ENCODE measurements at regions not wholly inside any gene's neighbourhood (a gene's known extent, or its start where the extent isn't known, plus 50 kb on each side); places are given as distances from the start of the nearest gene placed in this dataset.

DNA sequence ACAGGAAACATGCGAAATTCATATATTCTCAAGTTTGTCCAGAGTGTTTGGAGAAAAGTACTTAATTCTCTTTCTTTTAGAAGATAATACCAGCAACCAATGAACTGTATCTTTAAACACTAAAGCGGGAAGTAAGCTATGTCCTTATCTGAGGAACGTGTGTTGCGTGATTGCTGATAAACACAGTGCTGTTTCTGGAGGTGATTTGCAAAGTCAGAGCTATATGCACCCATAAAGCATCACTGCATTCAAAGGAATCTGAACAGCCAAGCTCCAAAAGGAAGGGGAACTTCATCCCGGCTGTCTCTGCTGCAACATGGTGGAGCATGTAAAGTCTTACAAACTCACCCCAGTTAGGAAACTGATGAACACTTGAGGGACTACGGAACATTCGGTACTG is 271.7 kb upstream of the FN1 start:
- ATAC-seq: no peak
- intact Hi-C loops (cut with micrococcal nuclease): no loop called here
- no peak for DNase-seq

GRCh38 chr2:215705771-215706361 is 270.0 kb upstream of the FN1 start:
- intact Hi-C loops (cut with micrococcal nuclease): no loop called here
- DNase-seq: no peak
- no peak for ATAC-seq

DNA sequence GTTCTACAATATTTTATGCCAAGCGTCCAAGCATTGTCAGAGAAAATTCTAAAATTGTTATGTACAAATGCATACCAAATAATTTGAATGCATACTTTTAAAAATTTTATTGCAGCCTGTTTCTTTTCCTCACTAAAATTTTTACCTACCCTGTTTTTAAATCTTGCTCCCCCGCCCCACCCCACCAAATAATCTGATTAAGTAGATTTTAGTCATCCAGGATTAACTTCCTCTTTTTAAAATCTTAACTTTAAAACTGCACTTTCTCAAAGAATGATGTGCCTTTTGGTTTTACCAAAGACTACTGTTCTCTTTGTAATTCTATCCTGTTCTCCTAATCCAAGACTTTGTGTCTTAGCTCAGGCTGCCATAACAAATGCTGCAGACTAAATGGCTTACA is 269.4 kb upstream of the FN1 start:
- no peak for ATAC-seq
- no peak for DNase-seq
- intact Hi-C loops (cut with micrococcal nuclease): no loop called here

DNA sequence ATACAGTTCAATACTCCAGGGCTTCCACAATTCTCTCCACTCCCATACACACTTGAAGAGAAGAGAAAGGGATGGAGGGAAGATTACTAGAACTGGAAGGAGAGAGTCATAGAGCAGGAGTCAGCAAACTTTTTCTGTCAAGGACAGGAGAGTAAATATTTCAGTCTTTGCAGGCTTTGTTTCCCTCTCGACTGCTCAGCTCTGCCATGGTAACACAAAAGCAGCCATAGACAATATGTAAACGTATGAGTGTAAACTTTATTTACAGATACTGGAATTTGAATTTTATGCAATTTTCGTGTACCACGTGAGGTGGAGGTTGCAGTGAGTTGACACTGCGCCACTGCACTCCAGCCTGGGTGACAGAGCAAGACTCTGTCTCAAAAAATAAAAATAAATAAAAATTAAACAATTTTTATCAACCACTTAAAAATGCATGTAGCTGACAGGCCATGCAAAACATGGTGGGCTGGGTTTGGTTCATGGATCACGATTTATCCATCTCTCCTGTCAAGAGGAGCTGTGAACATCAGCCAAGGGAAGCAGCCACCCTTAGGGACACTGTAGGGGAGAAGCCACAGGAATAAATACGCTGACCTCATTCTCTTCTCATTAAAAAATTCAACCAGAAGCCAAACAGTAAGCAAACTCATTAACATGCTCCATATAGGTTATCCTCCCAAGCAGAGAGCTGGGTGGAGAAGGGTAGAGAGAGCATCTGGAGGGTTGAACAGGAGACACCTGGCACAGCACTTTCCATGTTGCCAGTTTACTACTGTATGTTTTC is 266.4 kb upstream of the FN1 start:
- intact Hi-C loops (cut with micrococcal nuclease): no loop called here

GRCh38 chr2:215699700-215700538 is 264.1 kb upstream of the FN1 start:
- DNase-seq: no peak
- no peak for ATAC-seq
- intact Hi-C loops (cut with micrococcal nuclease): no loop called here

More for the DNA sequence above, 266.4 kb upstream of the FN1 start:
- DNase-seq (no peak), ATAC-seq (no peak)

- DNase-seq: no peak
- no peak for ATAC-seq
- intact Hi-C loops (cut with micrococcal nuclease): no loop called here
Observed at GRCh38 chr2:215699018-215699417, 263.1 kb upstream of the FN1 start.

GRCh38 chr2:215698566-215698965 is 262.7 kb upstream of the FN1 start:
- ATAC-seq (no peak), DNase-seq (no peak)
- intact Hi-C loops (cut with micrococcal nuclease): no loop called here

GRCh38 chr2:215697496-215697895 is 261.6 kb upstream of the FN1 start:
- DNase-seq: no peak
- intact Hi-C loops (cut with micrococcal nuclease): no loop called here
- no peak for ATAC-seq

DNA sequence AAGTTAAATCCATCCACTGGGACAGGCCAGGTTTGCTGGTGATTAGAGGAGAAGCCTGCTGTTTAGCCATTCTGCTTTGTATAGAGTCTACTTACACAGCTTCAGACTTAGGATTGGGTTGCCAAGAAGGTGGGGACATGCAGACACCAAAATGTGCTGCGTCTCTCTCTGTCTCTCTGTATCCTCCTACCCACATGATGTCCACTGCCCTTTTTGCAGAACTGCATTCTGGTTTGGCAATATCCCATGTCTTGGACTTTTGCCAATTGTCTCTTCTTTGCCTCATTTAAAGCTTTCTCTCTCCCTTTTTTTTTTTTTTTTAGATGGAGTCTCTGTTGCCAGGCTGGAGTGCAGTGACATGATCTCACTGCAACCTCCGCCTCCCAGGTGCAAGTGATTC is 261.1 kb upstream of the FN1 start:
- DNase-seq (no peak), ATAC-seq (no peak)
- intact Hi-C loops (cut with micrococcal nuclease): no loop called here

DNA sequence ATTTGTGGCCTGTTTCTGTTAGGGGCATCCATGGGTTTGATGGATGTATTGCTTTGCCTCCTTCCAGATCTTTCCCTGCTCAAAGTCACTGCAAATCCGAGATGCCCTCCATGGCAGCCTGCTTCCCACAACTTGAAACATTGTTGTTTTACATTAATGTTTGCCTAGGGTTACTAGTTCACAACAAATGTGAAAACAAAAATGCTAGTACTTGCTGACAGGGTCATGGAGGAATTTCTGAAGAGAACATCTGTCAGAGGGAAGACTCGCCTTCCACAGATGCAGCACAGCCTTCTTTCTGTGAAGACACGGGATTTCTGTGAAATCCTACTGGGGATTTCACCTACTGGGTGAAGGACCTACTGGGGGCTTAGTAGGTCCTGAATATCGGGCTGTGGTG is 260.0 kb upstream of the FN1 start:
- intact Hi-C loops (cut with micrococcal nuclease): no loop called here
- ATAC-seq (no peak), DNase-seq (no peak)

DNA sequence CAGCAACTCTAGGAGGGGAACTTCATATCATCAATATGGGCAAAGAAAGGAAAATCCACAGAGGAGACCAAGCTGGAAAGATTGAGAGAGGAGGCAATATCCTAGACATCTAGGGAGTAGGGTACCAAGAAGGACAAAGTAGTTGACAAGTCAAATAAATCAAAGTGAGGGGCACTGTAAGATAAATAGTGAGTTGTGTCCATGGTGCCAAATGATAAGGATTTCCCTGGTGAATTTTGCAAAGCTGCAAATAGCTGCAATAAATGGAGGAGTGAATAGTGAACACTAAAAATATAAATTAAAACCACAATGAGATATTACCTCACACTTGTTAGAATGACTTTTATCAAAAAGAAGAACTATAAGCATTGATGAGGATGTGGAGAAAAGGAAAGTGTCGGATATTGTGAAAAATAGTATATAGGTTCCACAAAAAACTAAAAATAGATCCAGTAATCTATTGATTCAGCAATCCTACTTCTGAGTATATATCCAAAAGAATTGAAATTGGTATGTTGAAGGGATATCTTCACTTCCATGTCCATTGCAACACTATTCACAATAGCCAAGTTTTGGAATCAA is 258.2 kb upstream of the FN1 start:
- intact Hi-C loops (cut with micrococcal nuclease): no loop called here
- no peak for ATAC-seq
- DNase-seq: no peak

GRCh38 chr2:215693193-215693998 is 257.5 kb upstream of the FN1 start:
- ATAC-seq: peak; percentile 49
- no peak for DNase-seq
- intact Hi-C loops (cut with micrococcal nuclease): no loop called here

GRCh38 chr2:215692387-215693079 is 256.7 kb upstream of the FN1 start:
- intact Hi-C loops (cut with micrococcal nuclease): no loop called here
- DNase-seq (no peak), ATAC-seq (no peak)

DNA sequence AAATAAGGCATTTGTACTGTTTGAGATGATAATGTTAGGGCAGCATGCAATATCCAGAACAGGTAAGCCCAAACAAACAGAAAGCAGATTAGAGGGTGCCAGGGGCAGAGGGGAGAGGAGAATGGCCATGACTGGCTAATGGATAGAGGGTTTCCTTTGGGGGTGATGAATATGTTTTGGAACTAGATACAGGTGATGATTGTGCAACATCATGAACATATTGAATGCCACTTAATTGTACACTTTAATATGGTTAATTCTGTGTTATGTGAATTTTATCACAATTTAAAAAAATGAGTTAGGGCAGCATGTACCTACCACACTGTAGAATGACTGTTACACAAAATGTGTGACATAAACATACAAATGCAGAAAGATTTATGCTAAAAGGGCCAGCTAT is 255.5 kb upstream of the FN1 start:
- intact Hi-C loops (cut with micrococcal nuclease): no loop called here
- DNase-seq: no peak
- no peak for ATAC-seq

- no peak for DNase-seq
- intact Hi-C loops (cut with micrococcal nuclease): no loop called here
Observed at GRCh38 chr2:215687149-215688031, 251.5 kb upstream of the FN1 start.

GRCh38 chr2:215685238-215685990 is 249.5 kb upstream of the FN1 start:
- intact Hi-C loops (cut with micrococcal nuclease): no loop called here
- ATAC-seq (no peak), DNase-seq (no peak)

More at GRCh38 chr2:215687149-215688031, 251.5 kb upstream of the FN1 start:
- ATAC-seq: no peak
